GM18526 (cell line): ENCODE measurements at regions not wholly inside any gene's neighbourhood (a gene's known extent, or its start where the extent isn't known, plus 50 kb on each side); places are given as distances from the start of the nearest gene placed in this dataset.
A peak's percentile ranks its signal among the peaks of the same experiment; 100 is the strongest.

Source experiments
- POLR2A ChIP-seq: IDR thresholded peaks from 3 replicates; pipeline ENCODE4 v1.6.1; 2011; ENCODE audit not compliant: insufficient read length; ENCODE audit errors: extremely low read depth

DNA sequence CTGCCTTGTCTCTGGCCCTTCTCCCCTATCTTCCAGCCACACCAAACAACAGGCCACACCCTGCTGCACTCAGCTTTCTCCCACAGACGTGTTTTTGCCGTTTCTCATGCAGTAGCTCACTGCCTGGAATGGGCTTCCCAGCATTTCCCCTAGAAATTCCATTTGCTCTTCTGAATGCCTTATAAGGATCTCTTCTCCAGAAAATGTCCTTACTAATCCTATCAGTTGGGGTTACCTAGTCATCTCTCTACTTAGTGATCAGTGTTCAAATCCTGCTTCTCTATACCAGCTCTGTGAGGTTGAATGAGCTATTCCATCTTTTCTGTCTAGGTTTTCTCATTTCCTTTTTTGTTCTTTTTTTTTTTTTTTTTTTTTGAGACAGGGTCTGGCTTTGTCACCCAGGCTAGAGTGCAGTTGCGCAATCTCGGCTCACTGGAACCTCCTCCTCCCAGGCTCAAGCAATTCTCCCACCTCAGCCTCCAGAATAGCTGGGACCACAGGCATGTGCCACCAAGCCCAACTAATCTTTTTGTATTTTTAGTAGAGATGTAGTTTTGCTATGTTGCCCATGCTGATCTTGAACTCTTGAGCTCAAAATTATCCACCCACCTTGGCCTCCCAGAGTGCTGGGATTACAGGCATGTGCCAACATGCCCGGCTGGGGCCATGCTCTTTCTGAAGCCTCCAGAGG lies 98.2 kb upstream of the CHD2 start:
- TF ChIP-seq POLR2A: no peak

DNA sequence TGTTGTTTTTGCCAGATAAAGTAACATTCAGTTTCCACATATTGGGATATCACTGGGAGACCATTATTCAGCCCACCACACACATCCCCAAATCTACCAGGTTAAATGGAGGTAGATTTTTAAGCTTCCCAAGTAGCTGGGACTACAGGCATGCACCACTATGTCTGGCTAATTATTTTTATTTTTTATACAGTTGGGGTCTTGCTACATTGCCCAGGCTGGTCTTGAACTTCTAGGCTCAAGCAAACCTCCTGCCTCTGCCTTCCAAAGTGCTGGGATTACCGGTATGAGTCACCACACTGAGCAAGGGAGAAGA lies 96.6 kb upstream of the CHD2 start:
- no peak for TF ChIP-seq POLR2A

DNA sequence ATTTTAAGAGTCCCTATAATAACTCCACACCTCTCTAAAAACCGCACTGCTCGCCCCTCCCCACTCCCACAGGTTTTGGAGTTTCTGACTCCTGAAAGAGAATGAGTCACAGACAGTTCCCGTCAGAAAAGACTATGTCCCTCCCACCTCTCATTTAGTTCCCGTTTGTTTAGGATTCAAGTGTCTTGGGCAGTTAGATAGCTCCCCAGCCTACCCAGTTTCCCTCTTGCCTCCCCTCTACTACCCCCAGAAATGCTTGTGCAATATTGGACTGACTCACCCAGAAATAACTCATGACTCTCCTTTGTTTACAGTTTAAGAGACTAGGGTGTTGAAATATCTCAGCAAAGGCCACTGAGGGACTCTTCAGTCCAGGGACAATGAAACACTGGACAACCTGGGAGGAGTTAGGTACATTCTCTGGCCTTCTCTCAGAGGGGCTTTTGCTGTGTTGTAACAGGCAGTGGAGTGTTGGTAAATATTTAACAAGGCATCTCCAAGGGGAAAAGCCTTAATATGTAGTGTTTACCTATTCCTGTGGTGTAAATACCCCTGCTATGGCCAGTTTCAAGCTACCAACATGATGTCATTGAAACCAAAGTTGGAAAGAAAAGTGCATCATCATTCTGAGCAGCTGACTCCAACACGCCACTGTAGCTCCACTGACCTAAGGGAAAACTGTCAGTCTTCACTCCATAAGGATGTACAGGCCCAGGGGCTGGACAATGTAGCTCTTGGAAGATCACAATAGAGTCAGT lies 96.1 kb upstream of the CHD2 start:
- no peak for TF ChIP-seq POLR2A

DNA sequence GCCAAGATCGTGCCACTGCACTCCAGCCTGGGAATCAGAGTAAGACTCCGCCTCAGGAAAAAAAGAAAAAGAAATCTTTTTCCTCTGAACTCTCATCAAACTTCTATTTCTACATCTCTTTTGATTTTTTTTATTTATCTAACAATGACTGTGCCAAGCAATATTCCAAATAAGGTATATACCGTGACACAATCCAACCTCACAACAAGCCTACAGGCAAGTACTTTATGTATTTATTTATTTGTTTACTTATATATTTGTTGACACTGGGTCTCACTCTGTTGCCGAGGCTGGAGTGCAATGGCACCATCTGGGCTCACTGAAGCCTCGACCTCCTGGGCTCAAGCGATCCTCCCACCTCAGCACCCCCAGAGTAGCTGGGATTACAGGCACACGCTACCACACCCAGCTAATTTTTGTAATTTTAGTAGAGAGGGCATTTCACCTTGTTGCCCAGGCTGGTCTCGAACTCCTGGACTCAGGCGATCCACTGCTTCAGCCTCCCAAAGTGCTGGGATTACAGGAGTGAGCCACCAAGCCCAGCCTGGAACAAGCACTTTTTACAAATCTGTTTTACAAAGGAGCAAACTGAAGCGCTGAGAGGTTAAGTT lies 94.9 kb upstream of the CHD2 start:
- no peak for TF ChIP-seq POLR2A

DNA sequence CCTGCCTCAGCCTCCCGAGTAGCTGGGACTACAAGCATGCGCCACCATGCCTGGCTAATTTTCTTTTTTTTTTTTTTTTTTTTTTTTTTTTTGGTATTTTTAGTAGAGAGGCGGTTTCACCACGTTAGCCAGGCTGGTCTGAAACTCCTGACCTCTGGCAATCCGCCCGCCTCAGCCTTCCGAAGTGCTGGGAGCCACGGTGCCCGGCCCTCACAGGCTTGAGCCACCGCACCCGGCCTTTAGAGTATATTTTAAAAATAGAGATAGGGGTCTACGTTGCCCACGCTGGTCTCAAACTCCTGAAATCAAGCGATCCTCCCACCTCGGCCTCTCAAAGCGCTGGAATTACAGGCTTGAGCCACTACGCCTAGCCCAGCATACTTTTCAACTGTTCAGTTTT lies 93.4 kb upstream of the CHD2 start:
- no peak for TF ChIP-seq POLR2A

DNA sequence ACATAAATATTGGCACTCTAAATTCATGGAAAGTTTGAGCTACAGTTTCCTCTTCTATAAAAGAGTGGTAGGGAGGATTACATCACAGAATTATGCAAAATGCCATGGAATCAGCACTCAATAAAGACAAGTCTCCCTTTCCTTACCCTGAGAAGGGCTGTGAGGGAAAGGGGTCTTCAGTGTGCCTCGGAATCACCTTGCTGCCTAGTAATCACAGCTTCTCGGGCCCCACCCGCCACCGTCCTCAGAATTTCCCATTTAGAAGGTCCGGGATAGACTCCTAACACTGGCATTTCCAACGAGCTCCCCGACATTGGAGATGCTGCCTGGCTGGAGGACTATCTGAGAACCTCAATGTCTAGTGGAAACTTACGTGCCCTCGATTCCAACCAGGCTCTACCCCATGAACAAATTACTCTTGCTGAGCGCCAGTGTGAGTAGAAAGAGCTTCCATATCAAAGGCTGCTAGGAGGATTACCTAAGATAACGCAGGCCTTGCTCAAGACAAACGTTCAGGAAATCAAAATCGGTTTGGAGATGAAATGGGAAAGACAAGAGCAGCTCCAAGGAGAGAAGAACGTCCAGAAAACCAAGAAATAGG lies 92.1 kb upstream of the CHD2 start:
- TF ChIP-seq POLR2A: no peak

DNA sequence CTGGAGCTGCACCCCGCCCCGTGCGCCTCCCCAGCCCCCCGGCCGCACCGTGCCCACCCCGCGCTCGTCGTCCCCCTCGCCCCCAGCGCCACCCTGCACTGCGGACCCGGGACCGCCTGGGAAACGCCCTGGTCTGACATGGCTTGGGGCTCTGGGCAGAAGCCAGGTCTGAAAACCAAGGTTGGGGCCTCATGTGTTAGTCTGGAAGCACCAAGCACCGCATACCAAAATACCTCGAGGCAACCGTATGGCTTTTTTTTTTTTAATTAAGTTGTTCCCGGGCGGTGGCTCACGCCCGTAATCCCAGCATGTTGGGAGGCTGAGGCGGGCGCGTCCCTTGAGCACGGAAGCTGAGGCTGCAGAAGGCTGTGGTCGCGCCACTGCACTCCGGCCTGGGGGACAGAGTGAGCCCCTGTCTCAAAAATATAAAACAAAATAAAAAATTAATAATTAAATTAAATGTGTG lies 91.5 kb upstream of the CHD2 start:
- TF ChIP-seq POLR2A: no peak

DNA sequence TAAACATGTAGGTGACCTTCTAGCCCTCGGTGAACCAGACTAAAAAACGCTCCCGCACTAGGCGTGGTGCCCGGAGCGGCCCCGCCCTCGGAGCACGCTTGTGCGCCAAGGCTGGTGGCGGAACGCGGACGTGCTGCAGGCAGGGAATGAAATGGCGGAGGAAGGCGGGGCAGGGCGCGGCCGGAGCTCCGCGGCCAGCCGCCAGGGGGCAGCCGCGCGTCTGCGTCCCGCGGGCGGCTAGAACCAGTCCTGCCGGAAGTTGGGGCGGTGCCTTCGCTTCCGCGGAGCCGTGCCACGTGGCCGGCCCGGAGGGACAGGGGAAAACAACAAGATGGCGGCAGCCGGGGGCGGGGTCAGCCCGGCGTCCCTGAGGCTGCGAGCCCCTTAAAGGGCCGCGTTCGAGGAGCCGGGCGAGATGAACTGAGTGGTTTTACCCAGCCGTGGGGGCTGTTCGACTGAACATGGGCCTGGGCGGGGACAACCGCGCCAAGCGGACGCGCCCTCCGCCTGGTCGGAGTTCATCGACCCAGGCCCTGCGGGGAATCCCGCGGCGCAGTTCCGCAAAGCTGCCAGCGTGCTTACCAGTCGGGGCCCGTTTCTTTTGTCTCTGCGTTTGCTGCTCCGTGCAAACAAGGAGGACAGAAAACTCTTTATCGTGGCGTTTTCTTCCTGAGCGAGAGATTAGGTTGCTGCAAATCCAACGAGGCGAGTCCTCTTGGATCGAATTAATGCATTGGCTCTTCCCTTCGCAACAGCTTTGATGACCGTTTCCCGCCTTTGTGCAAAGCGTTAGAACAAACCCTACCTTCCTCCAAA lies 90.9 kb upstream of the CHD2 start:
- TF ChIP-seq POLR2A: peak; percentile 90

DNA sequence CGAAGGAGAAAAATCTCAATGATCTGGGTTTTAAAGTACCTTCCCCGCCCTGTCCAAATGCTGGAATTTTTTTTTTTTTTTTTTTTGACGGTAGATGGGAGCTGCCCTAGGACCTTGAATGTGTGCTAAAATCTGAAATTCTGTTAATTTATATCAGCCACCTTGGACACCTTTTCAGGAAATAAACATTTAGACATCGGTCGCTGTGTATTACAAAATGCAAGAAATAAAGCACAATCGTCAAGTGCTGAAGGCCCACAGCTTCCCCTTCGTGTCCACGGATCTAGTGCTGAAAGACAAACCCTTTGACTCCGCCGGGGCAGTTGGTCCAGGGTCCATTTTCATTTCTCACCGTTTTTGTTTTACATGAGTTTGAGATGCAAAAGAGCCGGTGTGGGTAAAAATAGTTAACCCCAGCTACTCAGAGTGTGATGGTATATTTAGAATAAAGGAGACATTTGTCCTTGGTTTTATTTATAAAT lies 90.2 kb upstream of the CHD2 start:
- TF ChIP-seq POLR2A: peak; percentile 68

DNA sequence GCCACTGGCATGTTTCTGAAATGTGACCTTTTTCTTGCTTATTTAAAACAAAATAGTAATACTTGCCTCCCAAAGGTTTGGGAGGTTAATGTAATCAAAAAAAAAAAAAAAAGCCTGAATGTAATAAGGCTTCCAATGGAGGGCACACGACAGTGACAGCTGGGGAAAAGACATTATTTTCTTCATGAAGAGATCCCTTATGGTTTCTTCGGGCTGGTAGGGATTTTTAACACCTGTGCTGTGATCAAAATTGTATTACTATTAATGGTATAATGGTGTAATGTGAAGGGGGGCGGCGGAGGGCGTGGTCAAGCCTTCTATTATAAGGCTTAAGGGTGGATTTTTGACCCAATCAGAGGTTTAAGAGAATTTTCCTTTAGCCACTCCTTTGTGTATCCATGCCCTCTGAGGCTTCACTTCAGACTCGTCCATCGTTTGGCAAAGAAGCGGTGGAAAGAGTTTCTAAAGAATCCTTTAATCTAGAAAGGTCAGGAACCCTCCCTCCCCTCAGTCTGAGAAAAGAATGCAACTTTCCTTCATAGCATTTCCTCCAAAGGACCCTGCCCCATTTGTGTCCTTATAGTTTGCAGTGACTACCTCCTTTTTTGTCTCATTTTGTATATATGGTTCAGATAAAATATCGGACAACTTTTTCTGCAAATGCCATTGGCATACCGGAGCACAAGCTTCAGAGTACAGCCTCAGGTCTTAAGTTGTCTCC lies 89.5 kb upstream of the CHD2 start:
- no peak for TF ChIP-seq POLR2A

DNA sequence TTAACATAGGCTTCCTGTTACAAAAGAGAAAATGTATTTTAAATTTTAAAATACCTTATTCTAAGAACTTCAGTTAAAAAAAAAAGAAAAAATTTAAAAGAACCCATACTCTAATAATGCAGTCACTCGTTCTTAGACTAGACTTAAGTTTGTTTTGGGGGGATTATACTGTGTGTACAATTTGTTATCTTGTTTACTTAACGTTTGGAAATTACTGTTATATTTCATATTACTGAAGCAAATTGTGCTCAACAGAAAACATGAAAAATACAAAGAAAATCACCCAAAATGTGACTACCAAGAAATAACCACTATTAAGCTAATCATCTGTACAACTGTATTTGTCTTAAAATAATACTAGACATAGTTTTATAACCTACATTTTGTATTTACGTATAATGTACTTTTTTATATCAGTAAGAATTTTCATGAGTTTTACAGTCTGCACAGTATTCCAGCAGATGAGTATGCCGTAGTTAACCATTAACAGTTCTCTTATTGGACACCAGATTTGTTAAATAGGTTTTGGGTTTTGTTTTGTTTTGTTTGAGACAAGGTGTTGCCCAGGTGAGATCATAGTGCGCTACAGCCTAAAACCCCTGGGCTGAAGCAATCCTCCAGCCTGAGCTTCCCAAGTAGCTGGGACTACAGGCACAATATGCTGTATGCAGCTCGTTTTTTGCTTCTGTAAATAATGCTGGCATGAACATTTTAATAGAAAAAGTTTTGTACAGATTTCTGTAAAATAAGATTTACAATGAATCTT lies 88.8 kb upstream of the CHD2 start:
- TF ChIP-seq POLR2A: no peak

DNA sequence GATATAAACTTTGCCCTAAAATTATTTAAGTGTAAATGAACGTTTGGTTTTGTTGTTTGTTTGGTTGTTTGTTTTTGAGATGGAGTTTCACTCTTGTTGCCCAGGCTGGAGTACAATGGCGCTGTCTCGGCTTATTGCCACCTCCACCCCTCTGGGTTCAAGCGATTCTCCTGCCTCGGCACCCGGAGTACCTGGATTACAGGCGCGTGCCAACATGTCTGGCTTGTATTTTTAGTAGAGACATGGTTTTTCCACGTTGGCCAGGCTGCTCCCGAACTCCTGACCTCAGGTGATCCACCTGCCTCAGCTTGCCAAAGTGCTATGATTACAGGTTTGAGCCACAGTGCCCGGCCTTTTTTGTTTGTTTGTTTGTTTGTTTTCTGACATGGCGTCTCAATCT lies 87.9 kb upstream of the CHD2 start:
- TF ChIP-seq POLR2A: no peak

DNA sequence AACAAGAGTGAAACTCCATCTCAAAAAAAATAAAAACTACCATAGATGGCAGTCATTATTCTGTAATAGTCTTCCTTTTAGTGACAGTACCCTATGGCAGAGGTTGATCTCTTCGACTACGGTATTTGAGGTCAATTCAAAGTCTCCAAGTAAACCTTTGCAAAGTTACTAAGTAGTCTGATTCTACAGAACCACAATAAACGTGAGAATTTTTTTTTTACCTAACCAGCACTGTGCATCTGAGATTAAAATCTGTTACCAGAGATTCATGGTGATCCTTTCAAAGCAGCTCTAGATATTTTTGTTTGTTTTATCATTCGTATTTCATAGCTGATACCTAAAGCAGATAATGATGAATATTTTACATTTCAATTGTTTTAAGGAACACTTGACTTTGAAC lies 86.6 kb upstream of the CHD2 start:
- TF ChIP-seq POLR2A: no peak
